ENCODE measurements at regions not wholly inside any gene's neighbourhood (a gene's known extent, or its start where the extent isn't known, plus 50 kb on each side); places are given as distances from the start of the nearest gene placed in this dataset.

GRCh38 chr4:23220911-23221310 lies 528.2 kb downstream of the GBA3 start:
- H3K36me3 ChIP-seq = no peaks in the 10 kb centered on the region
- intact Hi-C loops (cut with DNase I) = no loop called here
- 70% methylated on average over 2 of the region's 2 CpGs for WGBS (ENCODE audit: insufficient coverage, low coverage, low lambda C conversion rate, missing lambda C conversion rate)
- ATAC-seq (no peak), DNase-seq (no peak)
- TF ChIP-seq CTCF (IDR thresholded peaks at IDR 0.05) (no peak), POLR2A (IDR thresholded peaks at IDR 0.05) (no peak)
- H3K27ac ChIP-seq = no peak overlapping the region
- no peaks in the 10 kb centered on the region for H3K4me1 ChIP-seq
- no peak overlapping the region for H3K4me3 ChIP-seq
- no peaks in the 10 kb centered on the region for H3K9me3 ChIP-seq
- H3K27me3 ChIP-seq = no peaks in the 10 kb centered on the region

- TF ChIP-seq POLR2A (IDR thresholded peaks at IDR 0.05) (no peak), CTCF (IDR thresholded peaks at IDR 0.05) (no peak)
- H3K4me1 ChIP-seq = no peaks in the 10 kb centered on the region
- 60% methylated on average over 3 of the region's 3 CpGs for WGBS (ENCODE audit: insufficient coverage, low coverage, low lambda C conversion rate, missing lambda C conversion rate)
- intact Hi-C loops (cut with DNase I) = no loop called here
- no peak overlapping the region for H3K27ac ChIP-seq
- no peaks in the 10 kb centered on the region for H3K9me3 ChIP-seq
- no peak for DNase-seq
- no peaks in the 10 kb centered on the region for H3K27me3 ChIP-seq
- no peaks in the 10 kb centered on the region for H3K36me3 ChIP-seq
- no peak for ATAC-seq
- no peak overlapping the region for H3K4me3 ChIP-seq
Measured at GRCh38 chr4:23219779-23220408, 527.2 kb downstream of the GBA3 start.

GRCh38 chr4:23213198-23213597 lies 520.5 kb downstream of the GBA3 start:
- Histone ChIP-seq H3K4me1 (no peaks in the 10 kb centered on the region), H3K4me3 (no peak overlapping the region), H3K36me3 (no peaks in the 10 kb centered on the region), H3K27me3 (no peaks in the 10 kb centered on the region), H3K27ac (no peak overlapping the region), H3K9me3 (no peaks in the 10 kb centered on the region)
- 48% methylated on average over 2 of the region's 2 CpGs for WGBS (ENCODE audit: insufficient coverage, low coverage, low lambda C conversion rate, missing lambda C conversion rate)
- ATAC-seq = no peak
- DNase-seq = no peak
- TF ChIP-seq CTCF (IDR thresholded peaks at IDR 0.05) (no peak), POLR2A (IDR thresholded peaks at IDR 0.05) (no peak)
- intact Hi-C loops (cut with DNase I) = no loop called here

GRCh38 chr4:23212558-23212957 lies 519.8 kb downstream of the GBA3 start:
- H3K4me1 ChIP-seq = no peaks in the 10 kb centered on the region
- intact Hi-C loops (cut with DNase I) = no loop called here
- H3K9me3 ChIP-seq = no peaks in the 10 kb centered on the region
- WGBS (ENCODE audit: insufficient coverage, low coverage, low lambda C conversion rate, missing lambda C conversion rate) = 73% methylated on average over 4 of the region's 4 CpGs
- ATAC-seq (no peak), DNase-seq (no peak)
- TF ChIP-seq CTCF (IDR thresholded peaks at IDR 0.05) (no peak), POLR2A (IDR thresholded peaks at IDR 0.05) (no peak)
- H3K27ac ChIP-seq = no peak overlapping the region
- H3K27me3 ChIP-seq = no peaks in the 10 kb centered on the region
- no peak overlapping the region for H3K4me3 ChIP-seq
- H3K36me3 ChIP-seq = no peaks in the 10 kb centered on the region

GRCh38 chr4:23207059-23207458 lies 514.3 kb downstream of the GBA3 start:
- Histone ChIP-seq H3K27ac (no peak overlapping the region), H3K4me3 (no peak overlapping the region), H3K9me3 (no peaks in the 10 kb centered on the region), H3K36me3 (no peaks in the 10 kb centered on the region), H3K4me1 (no peaks in the 10 kb centered on the region), H3K27me3 (no peaks in the 10 kb centered on the region)
- ATAC-seq = no peak
- 77% methylated on average over 1 of the region's 1 CpG for WGBS (ENCODE audit: insufficient coverage, low coverage, low lambda C conversion rate, missing lambda C conversion rate)
- DNase-seq = no peak
- intact Hi-C loops (cut with DNase I) = no loop called here
- TF ChIP-seq POLR2A (IDR thresholded peaks at IDR 0.05) = no peak
- TF ChIP-seq CTCF (IDR thresholded peaks at IDR 0.05) = no peak
